Cerebellar nuclear complex (tissue), 1 donor: ENCODE measurements at regions not wholly inside any gene's neighbourhood (a gene's known extent, or its start where the extent isn't known, plus 50 kb on each side); places are given as distances from the start of the nearest gene placed in this dataset.
"Not testable (repeated sequence)": the region's sequence is repeated elsewhere in the genome, so short reads cannot be mapped to it uniquely, and the experiment has no call there.

Experiments
- DNase-seq, 2 experiments: peaks; one replicate each; lab custom pipeline; 2025; lab: John Stamatoyannopoulos, UW

GRCh38 chr7:80082213-80082612 is 52.4 kb upstream of the GNAI1 start:
- DNase-seq, result no peak

GRCh38 chr7:80078886-80079285 is 55.7 kb upstream of the GNAI1 start:
- DNase-seq, result no peak

GRCh38 chr7:80078159-80078731 is 56.4 kb upstream of the GNAI1 start:
- no peak for DNase-seq

- DNase-seq, result no peak
Observed at GRCh38 chr7:80070391-80070790, 64.2 kb upstream of the GNAI1 start.

GRCh38 chr7:80066639-80067038 is 68.0 kb upstream of the GNAI1 start:
- no peak for DNase-seq

- DNase-seq, result no peak
Observed at GRCh38 chr7:80063834-80064233, 70.8 kb upstream of the GNAI1 start.

- DNase-seq, result peak in 1 of 2 experiments; percentile 30
Observed at GRCh38 chr7:80060218-80060806, 74.3 kb upstream of the GNAI1 start.

- DNase-seq, result no peak
Observed at GRCh38 chr7:80057488-80057887, 77.1 kb upstream of the GNAI1 start.

GRCh38 chr7:80054356-80054755 is 80.3 kb upstream of the GNAI1 start:
- no peak for DNase-seq

- no peak for DNase-seq
Observed at GRCh38 chr7:80053124-80053523, 81.5 kb upstream of the GNAI1 start.

GRCh38 chr7:80047856-80048459 is 86.7 kb upstream of the GNAI1 start:
- DNase-seq, result no peak

GRCh38 chr7:80047032-80047431 is 87.6 kb upstream of the GNAI1 start:
- DNase-seq, result no peak

- DNase-seq, result no peak
Observed at GRCh38 chr7:80044796-80045195, 89.8 kb upstream of the GNAI1 start.

- no peak for DNase-seq
Observed at GRCh38 chr7:80040752-80041151, 93.9 kb upstream of the GNAI1 start.

GRCh38 chr7:80040335-80040734 is 94.3 kb upstream of the GNAI1 start:
- DNase-seq, result no peak

- DNase-seq, result no peak
Observed at GRCh38 chr7:80039251-80039884, 95.3 kb upstream of the GNAI1 start.

- DNase-seq, result no peak
Observed at GRCh38 chr7:80037689-80038088, 96.9 kb upstream of the GNAI1 start.

GRCh38 chr7:80036107-80036506 is 98.5 kb upstream of the GNAI1 start:
- DNase-seq, result no peak

- DNase-seq, result no peak
Observed at GRCh38 chr7:80028717-80029116, 105.9 kb upstream of the GNAI1 start.

- DNase-seq, result no peak
Observed at GRCh38 chr7:80027611-80028173, 106.9 kb upstream of the GNAI1 start.

GRCh38 chr7:80026766-80027165 is 107.9 kb upstream of the GNAI1 start:
- no peak for DNase-seq

GRCh38 chr7:80020277-80020676 is 114.4 kb upstream of the GNAI1 start:
- not testable (repeated sequence) for DNase-seq

- not testable (repeated sequence) for DNase-seq
Observed at GRCh38 chr7:80019809-80020207, 114.8 kb upstream of the GNAI1 start.
